Stomach (tissue), 4 donors: ENCODE measurements at regions not wholly inside any gene's neighbourhood (a gene's known extent, or its start where the extent isn't known, plus 50 kb on each side); places are given as distances from the start of the nearest gene placed in this dataset.

Source experiments
- EP300 ChIP-seq: sonication (generic); formaldehyde crosslinking; IDR thresholded peaks from one replicate; pipeline ENCODE4 v1.6.1; 2017; ENCODE audit warnings: antibody characterized with exemption
- POLR2A ChIP-seq, 4 donors: fragments of 450-650 bp; IDR thresholded peaks; one replicate each; pipeline ENCODE4 v1.6.1; 2016; ENCODE audit warnings: antibody characterized with exemption in 4 of 4, control low read depth in 2 of 4, mild to moderate bottlenecking in 1 of 4, moderate library complexity in 1 of 4
- POLR2AphosphoS5 ChIP-seq, 3 donors: sonication (generic); formaldehyde crosslinking; IDR thresholded peaks; one replicate each; pipeline ENCODE4 v1.6.1; 2016; ENCODE audit warnings: antibody characterized with exemption in 3 of 3
- TF ChIP-seq, protein P1 (sequence below), 7 experiments: fragments of 450-650 bp in 4 of 7; fragments of 200-600 bp in 3 of 7; sonication (generic) in 3 of 7; IDR thresholded peaks; one replicate each; pipeline ENCODE4 v1.5.1; 2016 to 2019; ENCODE audit warnings: antibody characterized with exemption in 7 of 7, control low read depth in 2 of 7, mild to moderate bottlenecking in 1 of 7

DNA sequence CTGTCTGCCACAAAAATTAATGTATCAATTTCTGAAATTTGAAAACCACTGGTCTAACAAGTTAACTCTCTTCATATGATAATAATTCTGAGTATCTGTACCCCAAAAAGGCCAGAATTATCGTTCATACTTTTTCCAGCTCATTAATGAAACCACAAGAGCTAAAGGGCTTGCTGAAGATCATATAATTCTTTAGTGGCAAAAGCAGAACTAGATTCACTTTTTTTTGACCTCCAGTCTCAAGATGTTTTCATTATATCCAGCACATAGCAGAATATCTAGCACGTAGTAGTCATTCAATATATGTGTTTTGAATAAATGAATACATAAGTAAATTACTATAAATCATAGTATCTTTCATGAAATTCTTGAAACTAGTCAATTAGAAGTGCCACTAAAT lies 246.7 kb upstream of the KCNH8 start:
- TF ChIP-seq EP300 (no peak), POLR2A (IDR thresholded peaks at IDR 0.05) (no peak), POLR2AphosphoS5 (IDR thresholded peaks at IDR 0.05) (no peak)
- TF ChIP-seq, protein P1, sequence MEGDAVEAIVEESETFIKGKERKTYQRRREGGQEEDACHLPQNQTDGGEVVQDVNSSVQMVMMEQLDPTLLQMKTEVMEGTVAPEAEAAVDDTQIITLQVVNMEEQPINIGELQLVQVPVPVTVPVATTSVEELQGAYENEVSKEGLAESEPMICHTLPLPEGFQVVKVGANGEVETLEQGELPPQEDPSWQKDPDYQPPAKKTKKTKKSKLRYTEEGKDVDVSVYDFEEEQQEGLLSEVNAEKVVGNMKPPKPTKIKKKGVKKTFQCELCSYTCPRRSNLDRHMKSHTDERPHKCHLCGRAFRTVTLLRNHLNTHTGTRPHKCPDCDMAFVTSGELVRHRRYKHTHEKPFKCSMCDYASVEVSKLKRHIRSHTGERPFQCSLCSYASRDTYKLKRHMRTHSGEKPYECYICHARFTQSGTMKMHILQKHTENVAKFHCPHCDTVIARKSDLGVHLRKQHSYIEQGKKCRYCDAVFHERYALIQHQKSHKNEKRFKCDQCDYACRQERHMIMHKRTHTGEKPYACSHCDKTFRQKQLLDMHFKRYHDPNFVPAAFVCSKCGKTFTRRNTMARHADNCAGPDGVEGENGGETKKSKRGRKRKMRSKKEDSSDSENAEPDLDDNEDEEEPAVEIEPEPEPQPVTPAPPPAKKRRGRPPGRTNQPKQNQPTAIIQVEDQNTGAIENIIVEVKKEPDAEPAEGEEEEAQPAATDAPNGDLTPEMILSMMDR (IDR thresholded peaks at IDR 0.05): no peak
